Type B pancreatic cell (in vitro differentiated cells): ENCODE measurements at regions not wholly inside any gene's neighbourhood (a gene's known extent, or its start where the extent isn't known, plus 50 kb on each side); places are given as distances from the start of the nearest gene placed in this dataset.

Source experiments
- DNase-seq: peaks from one replicate; pipeline ENCODE4 v3.0.0; 2021; ENCODE audit warnings: mixed read lengths; ENCODE audit not compliant: unreplicated experiment; ENCODE audit errors: extremely low spot score
- H3K27ac Mint-ChIP-seq: 2 replicates; pipeline ENCODE4 v1.8.0; 2021; ENCODE audit warnings: mild to moderate bottlenecking, mixed read lengths
- H3K27me3 Mint-ChIP-seq: 2 replicates; pipeline ENCODE4 v1.8.0; 2021; ENCODE audit warnings: mixed read lengths
- H3K36me3 Mint-ChIP-seq: 2 replicates; pipeline ENCODE4 v1.8.0; 2021; ENCODE audit warnings: mixed read lengths
- H3K4me1 Mint-ChIP-seq: one replicate; pipeline ENCODE4 v1.8.0; 2021; ENCODE audit warnings: mixed read lengths; ENCODE audit not compliant: unreplicated experiment
- H3K4me3 Mint-ChIP-seq: 2 replicates; pipeline ENCODE4 v1.8.0; 2021; ENCODE audit warnings: mild to moderate bottlenecking, mixed read lengths
- H3K9me3 Mint-ChIP-seq: 2 replicates; pipeline ENCODE4 v1.8.0; 2021; ENCODE audit warnings: mixed read lengths
- CTCF ChIP-seq: fragments of 200-600 bp; sonication (generic); conservative IDR thresholded peaks from 2 replicates; pipeline ENCODE4 v1.5.0; 2021; ENCODE audit warnings: antibody characterized with exemption, mild to moderate bottlenecking

DNA sequence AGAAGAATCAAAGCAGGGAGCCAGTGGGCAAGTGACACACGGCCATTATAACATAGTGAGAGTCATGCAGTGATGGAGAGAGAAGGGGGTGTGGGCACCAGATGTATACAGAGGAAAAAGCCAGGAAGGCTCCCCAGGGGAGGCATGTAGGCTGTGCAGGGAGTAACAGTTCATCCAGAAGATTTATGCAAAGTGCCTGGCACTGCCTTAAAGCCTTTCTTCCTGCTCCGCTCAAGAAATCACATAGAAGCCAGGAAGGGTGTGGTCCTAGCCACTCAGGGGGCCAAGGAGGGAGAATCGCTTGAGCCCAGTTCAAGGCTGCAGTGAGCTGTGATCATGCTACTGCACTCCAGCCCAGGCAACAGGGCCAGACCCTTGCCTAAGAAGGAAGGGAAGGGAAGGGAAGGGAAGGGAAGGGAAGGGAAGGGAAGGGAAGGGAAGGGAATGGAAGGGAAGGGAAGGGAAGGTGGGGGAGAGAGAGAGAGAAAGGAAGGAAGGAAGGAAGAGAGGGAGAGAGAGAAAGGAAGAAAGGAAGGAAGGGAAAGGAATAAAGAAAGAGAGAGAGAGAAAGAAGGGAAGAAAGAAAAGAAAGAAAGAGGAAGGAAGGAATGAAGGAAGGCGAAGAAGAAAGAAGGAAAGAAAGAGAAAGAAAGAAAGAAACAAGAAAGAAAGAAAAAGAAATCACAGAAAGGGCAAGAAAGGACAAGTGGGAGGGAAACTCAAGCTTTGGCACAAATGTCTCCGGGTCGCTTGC, 89.8 kb downstream of the LHX2 start:
- no peak for TF ChIP-seq CTCF
- no peaks in the 10 kb centered on the region for H3K4me1 Mint-ChIP-seq
- peaks cover 59% of the 10 kb centered on the region for H3K27me3 Mint-ChIP-seq
- H3K27ac Mint-ChIP-seq = no peak overlapping the region
- H3K36me3 Mint-ChIP-seq = no peaks in the 10 kb centered on the region
- no peaks in the 10 kb centered on the region for H3K9me3 Mint-ChIP-seq
- H3K4me3 Mint-ChIP-seq = no peak overlapping the region
- no peak for DNase-seq

DNA sequence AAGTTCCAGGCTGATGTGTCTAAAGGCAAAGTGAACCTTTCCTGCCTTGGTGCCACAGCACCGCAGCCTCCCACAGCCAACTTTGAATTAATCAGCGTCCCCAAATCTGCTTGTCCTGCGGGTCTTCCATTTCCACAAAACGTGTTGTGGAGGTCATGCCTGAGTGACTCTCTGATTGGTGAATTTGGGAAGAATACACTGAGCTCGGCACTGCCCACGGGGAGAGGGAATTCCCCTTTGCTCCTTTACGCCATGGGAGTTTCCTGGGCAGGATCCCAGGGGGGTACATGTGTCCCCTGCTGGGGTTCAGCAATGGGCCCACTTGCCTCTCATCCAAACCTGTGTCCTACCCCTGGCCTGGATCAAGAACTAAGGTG, 90.4 kb downstream of the LHX2 start:
- H3K4me1 Mint-ChIP-seq = no peaks in the 10 kb centered on the region
- no peak overlapping the region for H3K27ac Mint-ChIP-seq
- DNase-seq = no peak
- H3K4me3 Mint-ChIP-seq = no peak overlapping the region
- no peaks in the 10 kb centered on the region for H3K9me3 Mint-ChIP-seq
- H3K36me3 Mint-ChIP-seq = no peaks in the 10 kb centered on the region
- H3K27me3 Mint-ChIP-seq = peaks cover 63% of the 10 kb centered on the region
- TF ChIP-seq CTCF = no peak

GRCh38 chr9:124102363-124102762, 90.8 kb downstream of the LHX2 start:
- DNase-seq = no peak
- Mint-ChIP-seq H3K4me1 (no peaks in the 10 kb centered on the region), H3K27me3 (peaks cover 61% of the 10 kb centered on the region)

DNA sequence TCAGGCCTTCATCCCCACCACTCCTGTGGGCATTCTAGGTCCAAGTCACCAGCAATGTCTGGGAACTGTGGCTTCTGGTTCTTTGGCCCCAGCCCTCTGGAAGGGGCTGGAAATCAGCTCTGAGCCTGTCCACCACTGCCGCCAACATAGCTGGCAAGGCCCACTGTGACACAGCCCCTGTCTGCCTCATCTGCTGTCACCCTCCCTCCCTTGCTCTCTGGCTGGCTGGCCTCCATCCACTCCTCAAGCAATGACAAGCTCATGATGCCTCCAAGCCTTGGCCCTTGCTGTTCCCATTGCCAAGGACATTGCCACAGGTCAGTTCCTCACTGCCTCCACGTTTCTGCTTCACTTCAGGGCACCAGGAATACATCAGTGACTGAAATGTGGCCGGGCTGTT, 93.7 kb downstream of the LHX2 start:
- no peaks in the 10 kb centered on the region for H3K9me3 Mint-ChIP-seq
- H3K27me3 Mint-ChIP-seq = peaks cover 56% of the 10 kb centered on the region
- no peak overlapping the region for H3K27ac Mint-ChIP-seq

More at GRCh38 chr9:124102363-124102762, 90.8 kb downstream of the LHX2 start:
- Mint-ChIP-seq H3K4me3 (no peak overlapping the region), H3K9me3 (no peaks in the 10 kb centered on the region), H3K36me3 (no peaks in the 10 kb centered on the region), H3K27ac (no peak overlapping the region)
- TF ChIP-seq CTCF = no peak

GRCh38 chr9:124108216-124108615, 96.6 kb downstream of the LHX2 start:
- no peak for TF ChIP-seq CTCF
- Mint-ChIP-seq H3K27me3 (peaks cover 38% of the 10 kb centered on the region), H3K4me3 (no peak overlapping the region), H3K27ac (no peak overlapping the region), H3K36me3 (no peaks in the 10 kb centered on the region), H3K9me3 (no peaks in the 10 kb centered on the region), H3K4me1 (no peaks in the 10 kb centered on the region)
- DNase-seq = no peak

More for the DNA sequence above, 93.7 kb downstream of the LHX2 start:
- Mint-ChIP-seq H3K36me3 (no peaks in the 10 kb centered on the region), H3K4me3 (no peak overlapping the region), H3K4me1 (no peaks in the 10 kb centered on the region)
- DNase-seq = no peak
- TF ChIP-seq CTCF = no peak
